ENCODE measurements at regions not wholly inside any gene's neighbourhood (a gene's known extent, or its start where the extent isn't known, plus 50 kb on each side); places are given as distances from the start of the nearest gene placed in this dataset.

- TF ChIP-seq CTCF (IDR thresholded peaks at IDR 0.05) (no peak), SIN3A (IDR thresholded peaks at IDR 0.05; ENCODE audit: borderline replicate concordance, insufficient read depth, low read depth, low read length) (no peak), POLR2AphosphoS5 (IDR thresholded peaks at IDR 0.05; ENCODE audit: low read depth, low read length) (no peak)
These were observed 311.9 kb upstream of the TECRL start for GRCh38 chr4:64721106-64721505.

Data from Panc1 (cell line).